ENCODE measurements at regions not wholly inside any gene's neighbourhood (a gene's known extent, or its start where the extent isn't known, plus 50 kb on each side); places are given as distances from the start of the nearest gene placed in this dataset.

- intact Hi-C loops (cut with micrococcal nuclease): loop anchor here (2.0 kb wide), 1 partner anchor 22 kb away; no protein-coding TSS in a partner anchor
- peak; percentile 85 for DNase-seq (ENCODE audit: unreplicated experiment)
- Mint-ChIP-seq H3K27ac (ENCODE audit: low read depth, unreplicated experiment) (peak overlapping the region; percentile 66), H3K4me1 (ENCODE audit: insufficient read depth, unreplicated experiment) (peaks cover 25% of the 10 kb centered on the region), H3K36me3 (ENCODE audit: insufficient read depth, unreplicated experiment) (no peaks in the 10 kb centered on the region), H3K4me3 (ENCODE audit: unreplicated experiment) (no peak overlapping the region), H3K9me3 (ENCODE audit: unreplicated experiment) (no peaks in the 10 kb centered on the region), H3K27me3 (ENCODE audit: insufficient read depth, unreplicated experiment) (no peaks in the 10 kb centered on the region)
- POLR2A ChIA-PET: interaction anchor here (0.6 to 3.4 kb wide), 8 partner anchors 11 to 98 kb away, joined by 3 to 26 read pairs (median 10); partner anchors contain the start of gene FLRT2
- BruUV-seq (replicated peaks): no TSS peak
- TF ChIP-seq, protein P1, sequence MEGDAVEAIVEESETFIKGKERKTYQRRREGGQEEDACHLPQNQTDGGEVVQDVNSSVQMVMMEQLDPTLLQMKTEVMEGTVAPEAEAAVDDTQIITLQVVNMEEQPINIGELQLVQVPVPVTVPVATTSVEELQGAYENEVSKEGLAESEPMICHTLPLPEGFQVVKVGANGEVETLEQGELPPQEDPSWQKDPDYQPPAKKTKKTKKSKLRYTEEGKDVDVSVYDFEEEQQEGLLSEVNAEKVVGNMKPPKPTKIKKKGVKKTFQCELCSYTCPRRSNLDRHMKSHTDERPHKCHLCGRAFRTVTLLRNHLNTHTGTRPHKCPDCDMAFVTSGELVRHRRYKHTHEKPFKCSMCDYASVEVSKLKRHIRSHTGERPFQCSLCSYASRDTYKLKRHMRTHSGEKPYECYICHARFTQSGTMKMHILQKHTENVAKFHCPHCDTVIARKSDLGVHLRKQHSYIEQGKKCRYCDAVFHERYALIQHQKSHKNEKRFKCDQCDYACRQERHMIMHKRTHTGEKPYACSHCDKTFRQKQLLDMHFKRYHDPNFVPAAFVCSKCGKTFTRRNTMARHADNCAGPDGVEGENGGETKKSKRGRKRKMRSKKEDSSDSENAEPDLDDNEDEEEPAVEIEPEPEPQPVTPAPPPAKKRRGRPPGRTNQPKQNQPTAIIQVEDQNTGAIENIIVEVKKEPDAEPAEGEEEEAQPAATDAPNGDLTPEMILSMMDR (IDR thresholded peaks at IDR 0.05; ENCODE audit: unreplicated experiment): no peak
- CTCF ChIA-PET: interaction anchor here (2.0 kb wide), 1 partner anchor 92 kb away, joined by 9 read pairs; the partner anchor contains the start of gene FLRT2
Observed at GRCh38 chr14:85437148-85437547, 92.8 kb upstream of the FLRT2 start.

DNA sequence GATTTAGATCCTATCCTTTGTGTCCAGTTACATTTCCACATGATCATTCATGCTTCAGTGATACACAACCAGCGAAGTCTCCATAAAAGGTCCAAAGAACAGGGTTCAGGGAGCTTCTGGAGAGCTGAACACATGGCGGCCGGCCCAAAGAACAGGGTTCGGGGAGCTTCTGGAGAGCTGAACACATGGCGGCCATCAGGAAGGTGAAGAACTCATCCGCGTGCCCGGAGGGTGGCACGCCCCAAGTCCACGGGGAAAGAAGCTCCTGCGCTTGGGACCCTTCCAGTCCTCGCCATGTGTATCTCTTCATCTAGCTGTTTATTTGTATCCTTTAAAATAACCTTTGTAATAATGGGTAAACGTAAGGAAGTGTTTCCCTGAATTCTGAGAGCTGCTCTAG, 91.9 kb upstream of the FLRT2 start:
- no peak overlapping the region for H3K27ac Mint-ChIP-seq (ENCODE audit: low read depth, unreplicated experiment)
- CTCF ChIA-PET: interaction anchor here (0.7 to 2.0 kb wide), 2 partner anchors 91 to 1228 kb away, joined by 3 to 9 read pairs; partner anchors contain the start of gene FLRT2

GRCh38 chr14:85438481-85438942, 91.4 kb upstream of the FLRT2 start:
- no peak overlapping the region for H3K27ac Mint-ChIP-seq (ENCODE audit: low read depth, unreplicated experiment)
- BruUV-seq (replicated peaks): no TSS peak
- no peaks in the 10 kb centered on the region for H3K27me3 Mint-ChIP-seq (ENCODE audit: insufficient read depth, unreplicated experiment)
- ChIA-PET CTCF (interaction anchor here (0.6 to 2.0 kb wide), 6 partner anchors 79 to 1228 kb away, joined by 3 to 9 read pairs (median 3); partner anchors contain the start of gene FLRT2), POLR2A (interaction anchor here (0.7 to 3.4 kb wide), 3 partner anchors 21 to 799 kb away, joined by 3 to 26 read pairs (median 16); partner anchors contain the start of gene FLRT2)
- TF ChIP-seq, protein P1 (IDR thresholded peaks at IDR 0.05; ENCODE audit: unreplicated experiment): no peak
- DNase-seq (ENCODE audit: unreplicated experiment): no peak
- H3K9me3 Mint-ChIP-seq (ENCODE audit: unreplicated experiment): no peaks in the 10 kb centered on the region
- intact Hi-C loops (cut with micrococcal nuclease): no loop called here
- no peak overlapping the region for H3K4me3 Mint-ChIP-seq (ENCODE audit: unreplicated experiment)
- H3K4me1 Mint-ChIP-seq (ENCODE audit: insufficient read depth, unreplicated experiment): peaks cover 34% of the 10 kb centered on the region
- no peaks in the 10 kb centered on the region for H3K36me3 Mint-ChIP-seq (ENCODE audit: insufficient read depth, unreplicated experiment)

More for the DNA sequence above, 91.9 kb upstream of the FLRT2 start:
- POLR2A ChIA-PET: interaction anchor here (0.7 to 3.4 kb wide), 5 partner anchors 12 to 798 kb away, joined by 3 to 26 read pairs (median 16); partner anchors contain the start of gene FLRT2
- no peaks in the 10 kb centered on the region for H3K9me3 Mint-ChIP-seq (ENCODE audit: unreplicated experiment)
- intact Hi-C loops (cut with micrococcal nuclease): no loop called here
- TF ChIP-seq, protein P1 (IDR thresholded peaks at IDR 0.05; ENCODE audit: unreplicated experiment): no peak
- DNase-seq (ENCODE audit: unreplicated experiment): no peak
- no peaks in the 10 kb centered on the region for H3K36me3 Mint-ChIP-seq (ENCODE audit: insufficient read depth, unreplicated experiment)
- peaks cover 29% of the 10 kb centered on the region for H3K4me1 Mint-ChIP-seq (ENCODE audit: insufficient read depth, unreplicated experiment)
- no TSS peak for BruUV-seq (replicated peaks)
- H3K27me3 Mint-ChIP-seq (ENCODE audit: insufficient read depth, unreplicated experiment): no peaks in the 10 kb centered on the region
- H3K4me3 Mint-ChIP-seq (ENCODE audit: unreplicated experiment): no peak overlapping the region

DNA sequence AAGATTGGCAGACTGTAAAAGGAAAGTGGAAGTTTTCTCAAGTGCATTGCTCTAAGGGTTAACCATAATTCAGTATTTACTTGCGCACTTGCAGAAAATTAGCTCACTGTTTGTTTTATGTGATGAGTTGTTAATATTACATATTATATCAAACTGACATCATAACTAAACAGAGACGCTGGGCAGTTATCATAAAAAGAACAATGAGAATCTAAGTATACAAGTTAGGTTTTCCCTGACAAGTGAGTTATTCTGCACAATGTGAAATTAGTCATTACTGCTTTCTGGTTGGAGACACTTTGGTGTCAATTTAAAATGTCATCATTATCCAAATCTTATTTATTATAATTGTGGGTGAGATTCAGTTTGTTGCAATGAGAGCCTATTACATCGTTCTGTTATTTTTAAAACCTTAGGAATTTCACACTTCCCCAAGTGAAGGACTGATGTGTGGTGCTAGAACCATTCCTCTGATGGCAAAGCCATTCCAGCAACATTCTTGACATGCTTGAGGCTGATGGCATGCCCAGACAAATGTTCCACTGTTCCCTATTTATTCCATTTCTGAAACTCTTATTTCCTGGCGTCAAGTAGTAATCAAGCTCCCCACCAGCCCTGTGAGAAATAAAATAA, 90.1 kb upstream of the FLRT2 start:
- H3K36me3 Mint-ChIP-seq (ENCODE audit: insufficient read depth, unreplicated experiment): no peaks in the 10 kb centered on the region
- TF ChIP-seq, protein P1 (IDR thresholded peaks at IDR 0.05; ENCODE audit: unreplicated experiment): no peak
- intact Hi-C loops (cut with micrococcal nuclease): no loop called here
- peak; percentile 33 for DNase-seq (ENCODE audit: unreplicated experiment)
- ChIA-PET POLR2A (interaction anchor here (1.4 kb wide), 1 partner anchor 88 kb away, joined by 6 read pairs; no protein-coding TSS in a partner anchor), CTCF (no interaction called here)
- no peaks in the 10 kb centered on the region for H3K27me3 Mint-ChIP-seq (ENCODE audit: insufficient read depth, unreplicated experiment)
- H3K27ac Mint-ChIP-seq (ENCODE audit: low read depth, unreplicated experiment): peak overlapping the region; percentile 79
- no peaks in the 10 kb centered on the region for H3K9me3 Mint-ChIP-seq (ENCODE audit: unreplicated experiment)
- no peak overlapping the region for H3K4me3 Mint-ChIP-seq (ENCODE audit: unreplicated experiment)
- peaks cover 37% of the 10 kb centered on the region for H3K4me1 Mint-ChIP-seq (ENCODE audit: insufficient read depth, unreplicated experiment)
- BruUV-seq (replicated peaks): no TSS peak
